ENCODE measurements at regions not wholly inside any gene's neighbourhood (a gene's known extent, or its start where the extent isn't known, plus 50 kb on each side); places are given as distances from the start of the nearest gene placed in this dataset.

DNA sequence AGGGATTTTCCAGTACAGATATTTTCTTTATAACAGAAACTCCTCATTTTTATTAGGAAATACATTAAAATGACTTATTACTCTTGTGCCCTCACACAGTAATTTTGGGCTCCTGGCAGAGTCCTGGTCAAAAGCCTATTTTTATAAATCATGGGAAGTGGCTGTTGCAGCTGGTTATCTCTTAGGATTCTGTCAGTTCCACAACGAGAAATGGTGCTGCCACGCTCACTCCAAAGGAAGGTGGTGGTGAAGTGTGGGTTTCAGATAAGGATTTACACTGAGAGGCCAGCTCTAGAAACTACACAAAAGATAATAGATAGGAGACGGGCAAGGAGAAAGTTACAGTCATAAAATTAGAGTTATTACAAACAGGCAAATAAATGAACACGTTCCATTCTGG lies 159.2 kb upstream of the FAM241A start:
- Mint-ChIP-seq H3K9me3 (ENCODE audit: unreplicated experiment) (no peaks in the 10 kb centered on the region), H3K36me3 (ENCODE audit: insufficient read depth, unreplicated experiment) (no peaks in the 10 kb centered on the region), H3K4me1 (ENCODE audit: low read depth, unreplicated experiment) (no peaks in the 10 kb centered on the region), H3K4me3 (ENCODE audit: unreplicated experiment) (no peak overlapping the region), H3K27me3 (ENCODE audit: insufficient read depth, unreplicated experiment) (no peaks in the 10 kb centered on the region), H3K27ac (ENCODE audit: unreplicated experiment) (no peak overlapping the region)
- Histone ChIP-seq H3K4me1 (no peaks in the 10 kb centered on the region), H3K9me3 (no peaks in the 10 kb centered on the region), H3K36me3 (ENCODE audit: control insufficient read depth, insufficient read depth, low read length) (no peaks in the 10 kb centered on the region), H3K4me3 (ENCODE audit: low read depth, low read length) (no peak overlapping the region), H3K27me3 (replicated peaks; ENCODE audit: control insufficient read depth, insufficient read depth, low read length) (no peaks in the 10 kb centered on the region)
- CTCF ChIA-PET: no interaction called here
- no peak for DNase-seq
- intact Hi-C loops (cut with micrococcal nuclease; ENCODE audit: unreplicated experiment): no loop called here
- POLR2A ChIA-PET: no interaction called here
- no TSS peak for BruUV-seq (replicated peaks)
- TF ChIP-seq, protein P1, sequence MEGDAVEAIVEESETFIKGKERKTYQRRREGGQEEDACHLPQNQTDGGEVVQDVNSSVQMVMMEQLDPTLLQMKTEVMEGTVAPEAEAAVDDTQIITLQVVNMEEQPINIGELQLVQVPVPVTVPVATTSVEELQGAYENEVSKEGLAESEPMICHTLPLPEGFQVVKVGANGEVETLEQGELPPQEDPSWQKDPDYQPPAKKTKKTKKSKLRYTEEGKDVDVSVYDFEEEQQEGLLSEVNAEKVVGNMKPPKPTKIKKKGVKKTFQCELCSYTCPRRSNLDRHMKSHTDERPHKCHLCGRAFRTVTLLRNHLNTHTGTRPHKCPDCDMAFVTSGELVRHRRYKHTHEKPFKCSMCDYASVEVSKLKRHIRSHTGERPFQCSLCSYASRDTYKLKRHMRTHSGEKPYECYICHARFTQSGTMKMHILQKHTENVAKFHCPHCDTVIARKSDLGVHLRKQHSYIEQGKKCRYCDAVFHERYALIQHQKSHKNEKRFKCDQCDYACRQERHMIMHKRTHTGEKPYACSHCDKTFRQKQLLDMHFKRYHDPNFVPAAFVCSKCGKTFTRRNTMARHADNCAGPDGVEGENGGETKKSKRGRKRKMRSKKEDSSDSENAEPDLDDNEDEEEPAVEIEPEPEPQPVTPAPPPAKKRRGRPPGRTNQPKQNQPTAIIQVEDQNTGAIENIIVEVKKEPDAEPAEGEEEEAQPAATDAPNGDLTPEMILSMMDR (IDR thresholded peaks at IDR 0.05; ENCODE audit: insufficient read depth in 1 of 2, low read depth in 1 of 2, low read length in 1 of 2, severe bottlenecking in 1 of 2, unreplicated experiment in 1 of 2): no peak

DNA sequence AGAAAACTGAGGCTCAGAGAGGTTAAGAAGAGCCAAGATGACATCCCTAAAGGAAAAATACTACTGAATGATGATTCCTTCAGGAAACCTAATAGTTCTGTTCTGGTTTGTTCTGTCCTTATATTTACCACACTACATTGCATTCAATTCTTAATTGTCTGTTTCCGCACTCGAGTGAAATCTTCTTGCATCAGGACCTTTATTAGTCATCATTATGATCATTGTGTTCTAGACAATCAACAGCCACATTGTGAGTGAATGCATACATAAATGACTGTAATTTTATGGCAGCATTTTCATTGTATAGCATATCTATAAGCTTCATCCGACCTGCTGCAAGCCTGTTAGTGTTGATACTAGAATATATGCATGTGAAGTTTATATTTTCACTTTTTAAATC lies 156.7 kb upstream of the FAM241A start:
- peaks cover 5% of the 10 kb centered on the region for H3K27me3 Mint-ChIP-seq (ENCODE audit: insufficient read depth, unreplicated experiment)
- Histone ChIP-seq H3K4me3 (ENCODE audit: low read depth, low read length) (no peak overlapping the region), H3K27me3 (replicated peaks; ENCODE audit: control insufficient read depth, insufficient read depth, low read length) (no peaks in the 10 kb centered on the region), H3K36me3 (ENCODE audit: control insufficient read depth, insufficient read depth, low read length) (no peaks in the 10 kb centered on the region), H3K9me3 (no peaks in the 10 kb centered on the region), H3K4me1 (no peaks in the 10 kb centered on the region)
- ChIA-PET CTCF (no interaction called here), POLR2A (no interaction called here)
- no peak overlapping the region for H3K27ac Mint-ChIP-seq (ENCODE audit: unreplicated experiment)
- no peaks in the 10 kb centered on the region for H3K9me3 Mint-ChIP-seq (ENCODE audit: unreplicated experiment)
- no TSS peak for BruUV-seq (replicated peaks)
- H3K4me3 Mint-ChIP-seq (ENCODE audit: unreplicated experiment): no peak overlapping the region
- H3K4me1 Mint-ChIP-seq (ENCODE audit: low read depth, unreplicated experiment): no peaks in the 10 kb centered on the region
- H3K36me3 Mint-ChIP-seq (ENCODE audit: insufficient read depth, unreplicated experiment): no peaks in the 10 kb centered on the region
- TF ChIP-seq, protein P1 (IDR thresholded peaks at IDR 0.05; ENCODE audit: insufficient read depth in 1 of 2, low read depth in 1 of 2, low read length in 1 of 2, severe bottlenecking in 1 of 2, unreplicated experiment in 1 of 2): no peak
- intact Hi-C loops (cut with micrococcal nuclease; ENCODE audit: unreplicated experiment): no loop called here
- no peak for DNase-seq

DNA sequence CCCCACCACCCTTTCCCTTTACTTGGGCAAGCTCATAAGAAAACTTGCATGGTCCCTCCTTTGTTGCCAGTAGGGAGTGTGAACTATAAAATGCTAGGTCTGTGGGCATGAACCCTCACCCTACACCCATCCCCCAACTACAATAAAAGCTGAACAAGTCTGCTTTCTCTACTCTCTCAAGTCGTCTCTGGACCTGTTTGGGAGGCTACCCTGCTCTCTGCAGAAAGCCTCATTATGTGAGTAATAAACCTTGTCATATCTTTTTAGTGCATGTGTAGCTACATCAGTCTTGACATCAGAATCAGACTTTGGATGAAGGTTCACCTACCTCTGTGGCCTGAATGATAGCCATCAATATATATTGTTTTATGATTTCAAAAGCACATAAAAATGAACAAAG lies 155.4 kb upstream of the FAM241A start:
- Mint-ChIP-seq H3K4me3 (ENCODE audit: unreplicated experiment) (no peak overlapping the region), H3K36me3 (ENCODE audit: insufficient read depth, unreplicated experiment) (no peaks in the 10 kb centered on the region), H3K27ac (ENCODE audit: unreplicated experiment) (no peak overlapping the region), H3K4me1 (ENCODE audit: low read depth, unreplicated experiment) (no peaks in the 10 kb centered on the region), H3K27me3 (ENCODE audit: insufficient read depth, unreplicated experiment) (peaks cover 5% of the 10 kb centered on the region), H3K9me3 (ENCODE audit: unreplicated experiment) (no peaks in the 10 kb centered on the region)
- H3K4me1 ChIP-seq: no peaks in the 10 kb centered on the region
- TF ChIP-seq, protein P1 (IDR thresholded peaks at IDR 0.05; ENCODE audit: insufficient read depth in 1 of 2, low read depth in 1 of 2, low read length in 1 of 2, severe bottlenecking in 1 of 2, unreplicated experiment in 1 of 2): no peak
- H3K27me3 ChIP-seq (replicated peaks; ENCODE audit: control insufficient read depth, insufficient read depth, low read length): no peaks in the 10 kb centered on the region
- ChIA-PET POLR2A (no interaction called here), CTCF (no interaction called here)
- H3K36me3 ChIP-seq (ENCODE audit: control insufficient read depth, insufficient read depth, low read length): no peaks in the 10 kb centered on the region
- BruUV-seq (replicated peaks): no TSS peak
- no peak overlapping the region for H3K4me3 ChIP-seq (ENCODE audit: low read depth, low read length)
- no peaks in the 10 kb centered on the region for H3K9me3 ChIP-seq
- no peak for DNase-seq
- intact Hi-C loops (cut with micrococcal nuclease; ENCODE audit: unreplicated experiment): no loop called here
